ENCODE measurements at regions not wholly inside any gene's neighbourhood (a gene's known extent, or its start where the extent isn't known, plus 50 kb on each side); places are given as distances from the start of the nearest gene placed in this dataset.
"Not testable (repeated sequence)": the region's sequence is repeated elsewhere in the genome, so short reads cannot be mapped to it uniquely, and the experiment has no call there.

DNA sequence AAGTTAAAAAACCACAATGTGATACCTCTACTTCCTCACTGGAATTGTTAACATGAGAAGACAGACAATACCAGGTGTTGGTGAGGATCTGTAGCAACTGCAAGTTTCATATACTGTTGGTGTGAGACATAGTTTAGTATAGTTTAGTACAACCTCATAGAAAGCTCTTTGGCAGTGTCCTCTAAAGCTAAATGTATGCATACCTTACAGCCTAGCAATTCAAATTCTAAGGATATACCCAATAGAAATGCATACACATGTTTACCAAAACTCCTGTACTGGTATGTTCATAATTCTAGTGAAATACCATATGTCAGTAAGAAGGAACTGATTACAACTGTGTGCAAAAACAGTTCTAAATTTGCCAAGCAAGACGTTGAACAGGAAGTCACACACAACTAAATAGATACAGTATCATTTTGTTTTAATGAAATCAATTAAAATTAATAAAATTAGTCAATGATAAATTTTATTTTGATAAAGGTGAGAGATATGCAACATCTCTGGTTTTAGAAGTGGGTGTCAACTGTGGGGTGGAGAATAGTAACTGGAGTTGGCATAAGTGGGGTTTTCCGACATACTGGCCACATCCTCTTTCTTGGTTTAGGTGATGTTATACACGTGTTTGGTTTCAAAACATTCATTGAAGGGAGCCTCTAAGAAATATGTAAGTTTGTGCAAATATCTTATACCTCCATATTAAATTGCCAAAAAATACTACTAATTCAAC, 450.7 kb downstream of the PTPRC start:
- no peak for DNase-seq
- H4K91ac ChIP-seq (ENCODE audit: low read length): no peak overlapping the region
- H3K4me3 ChIP-seq (ENCODE audit: insufficient read depth in 1 of 2, low read depth in 1 of 2, low read length in 2 of 2): no peak overlapping the region
- WGBS: 100% methylated on average over 1 of the region's 3 CpGs
- H3K9ac ChIP-seq (ENCODE audit: low read length): no peak overlapping the region
- H2BK5ac ChIP-seq (ENCODE audit: low read depth, low read length, poor library complexity, severe bottlenecking): no peak overlapping the region
- H3K36me3 ChIP-seq (ENCODE audit: control insufficient read depth in 1 of 2, insufficient read depth in 2 of 2, low read depth in 1 of 2, low read length in 2 of 2): no peaks in the 10 kb centered on the region
- H3K27me3 ChIP-seq (ENCODE audit: control insufficient read depth in 1 of 2, insufficient read depth in 1 of 2, low read length in 2 of 2): no peaks in the 10 kb centered on the region
- no peak overlapping the region for H4K8ac ChIP-seq (ENCODE audit: low read length)
- no peak overlapping the region for H2BK15ac ChIP-seq (ENCODE audit: low read depth, poor library complexity, severe bottlenecking)
- no peaks in the 10 kb centered on the region for H3K9me3 ChIP-seq (ENCODE audit: control insufficient read depth, low read length)
- H3K4me1 ChIP-seq (ENCODE audit: control insufficient read depth, insufficient read depth, low read depth, low read length): no peaks in the 10 kb centered on the region
- H3K14ac ChIP-seq (ENCODE audit: low read length in 2 of 2): no peak overlapping the region
- no peak overlapping the region for H2AK5ac ChIP-seq (ENCODE audit: low read length, severe bottlenecking)
- H2BK12ac ChIP-seq (ENCODE audit: low read length in 2 of 2): no peak overlapping the region
- no peaks in the 10 kb centered on the region for H3K79me1 ChIP-seq (replicated peaks; ENCODE audit: low read length, poor library complexity, severe bottlenecking)
- H3K27ac ChIP-seq (ENCODE audit: low read length, poor library complexity, severe bottlenecking): no peak overlapping the region
- no peak overlapping the region for H3K4ac ChIP-seq (ENCODE audit: low read depth in 1 of 2, low read length in 2 of 2)
- H3K4me2 ChIP-seq (ENCODE audit: low read length, poor library complexity, severe bottlenecking): no peak overlapping the region
- H3K18ac ChIP-seq (ENCODE audit: low read depth in 1 of 2, low read length in 2 of 2): no peak overlapping the region
- H3K23ac ChIP-seq (ENCODE audit: low read length in 2 of 2): no peak overlapping the region
- H2BK120ac ChIP-seq (ENCODE audit: low read depth, low read length): no peak overlapping the region
- H2AFZ ChIP-seq (ENCODE audit: low read depth, low read length): no peak overlapping the region

DNA sequence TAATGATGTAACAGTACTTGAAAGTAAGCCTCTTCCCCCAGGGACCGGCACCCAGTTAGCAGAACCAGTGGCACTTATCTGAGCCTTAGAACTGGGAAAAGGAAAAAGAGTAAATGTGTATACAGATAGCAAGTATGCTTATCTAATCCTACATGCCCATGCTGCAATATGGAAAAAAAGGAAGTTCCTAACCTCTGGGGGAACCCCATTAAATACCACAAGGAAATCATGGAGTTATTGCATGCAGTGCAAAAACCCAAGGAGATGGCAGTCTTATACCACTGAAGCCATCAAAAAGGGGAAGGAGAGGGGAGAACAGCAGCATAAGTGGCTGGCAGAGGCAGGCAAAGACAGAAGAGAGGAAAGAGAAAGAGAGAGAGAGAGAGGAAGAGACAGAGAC, 456.8 kb downstream of the PTPRC start:
- H4K91ac ChIP-seq (ENCODE audit: low read length); H2BK5ac ChIP-seq (ENCODE audit: low read depth, low read length, poor library complexity, severe bottlenecking); H2AK5ac ChIP-seq (ENCODE audit: low read length, severe bottlenecking); H2AFZ ChIP-seq (ENCODE audit: low read depth, low read length); H3K4me1 ChIP-seq (ENCODE audit: control insufficient read depth, insufficient read depth, low read depth, low read length); H3K4ac ChIP-seq (ENCODE audit: low read depth in 1 of 2, low read length in 2 of 2); H3K27ac ChIP-seq (ENCODE audit: low read length, poor library complexity, severe bottlenecking); H3K4me3 ChIP-seq (ENCODE audit: insufficient read depth in 1 of 2, low read depth in 1 of 2, low read length in 2 of 2); H3K79me1 ChIP-seq (replicated peaks; ENCODE audit: low read length, poor library complexity, severe bottlenecking); H2BK120ac ChIP-seq (ENCODE audit: low read depth, low read length); H2BK12ac ChIP-seq (ENCODE audit: low read length in 2 of 2); H2BK15ac ChIP-seq (ENCODE audit: low read depth, poor library complexity, severe bottlenecking); H3K9ac ChIP-seq (ENCODE audit: low read length); H3K36me3 ChIP-seq (ENCODE audit: control insufficient read depth in 1 of 2, insufficient read depth in 2 of 2, low read depth in 1 of 2, low read length in 2 of 2); H3K4me2 ChIP-seq (ENCODE audit: low read length, poor library complexity, severe bottlenecking); H3K18ac ChIP-seq (ENCODE audit: low read depth in 1 of 2, low read length in 2 of 2); H3K23ac ChIP-seq (ENCODE audit: low read length in 2 of 2); H4K8ac ChIP-seq (ENCODE audit: low read length); H3K14ac ChIP-seq (ENCODE audit: low read length in 2 of 2); DNase-seq; H3K27me3 ChIP-seq (ENCODE audit: control insufficient read depth in 1 of 2, insufficient read depth in 1 of 2, low read length in 2 of 2); H3K9me3 ChIP-seq (ENCODE audit: control insufficient read depth, low read length): not testable (repeated sequence)
- no CpG with 5 or more reads among the region's 1 CpG for WGBS

DNA sequence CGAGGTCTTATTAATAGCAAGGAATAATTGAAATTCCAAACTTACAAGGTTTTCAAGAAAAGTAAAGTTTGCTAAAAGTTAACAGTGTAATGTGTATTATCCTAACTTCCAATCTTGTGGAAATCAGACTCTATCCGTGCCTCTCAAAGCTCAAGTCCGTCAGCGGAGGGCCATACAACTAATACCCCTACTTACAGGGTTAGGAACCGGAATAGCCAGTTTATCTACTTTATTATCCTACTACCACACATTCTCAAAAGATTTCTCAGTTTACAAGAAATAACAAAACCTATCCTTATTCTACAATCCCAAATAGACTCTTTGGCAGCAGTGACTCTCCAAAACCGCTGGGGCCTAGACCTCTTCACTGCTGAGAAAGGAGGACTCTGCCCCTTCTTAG, 457.8 kb downstream of the PTPRC start:
- Histone ChIP-seq H3K4me1 (ENCODE audit: control insufficient read depth, insufficient read depth, low read depth, low read length) (no peaks in the 10 kb centered on the region), H3K14ac (ENCODE audit: low read length in 2 of 2) (no peak overlapping the region), H3K27me3 (ENCODE audit: control insufficient read depth in 1 of 2, insufficient read depth in 1 of 2, low read length in 2 of 2) (no peaks in the 10 kb centered on the region), H3K4ac (ENCODE audit: low read depth in 1 of 2, low read length in 2 of 2) (no peak overlapping the region), H2BK15ac (ENCODE audit: low read depth, poor library complexity, severe bottlenecking) (no peak overlapping the region), H2BK120ac (ENCODE audit: low read depth, low read length) (no peak overlapping the region), H2AK5ac (ENCODE audit: low read length, severe bottlenecking) (no peak overlapping the region), H3K79me1 (replicated peaks; ENCODE audit: low read length, poor library complexity, severe bottlenecking) (no peaks in the 10 kb centered on the region), H4K91ac (ENCODE audit: low read length) (no peak overlapping the region), H3K36me3 (ENCODE audit: control insufficient read depth in 1 of 2, insufficient read depth in 2 of 2, low read depth in 1 of 2, low read length in 2 of 2) (no peaks in the 10 kb centered on the region), H3K9ac (ENCODE audit: low read length) (no peak overlapping the region), H2AFZ (ENCODE audit: low read depth, low read length) (no peak overlapping the region), H3K18ac (ENCODE audit: low read depth in 1 of 2, low read length in 2 of 2) (no peak overlapping the region), H2BK12ac (ENCODE audit: low read length in 2 of 2) (no peak overlapping the region), H3K23ac (ENCODE audit: low read length in 2 of 2) (no peak overlapping the region), H3K27ac (ENCODE audit: low read length, poor library complexity, severe bottlenecking) (no peak overlapping the region), H4K8ac (ENCODE audit: low read length) (no peak overlapping the region), H2BK5ac (ENCODE audit: low read depth, low read length, poor library complexity, severe bottlenecking) (no peak overlapping the region), H3K4me2 (ENCODE audit: low read length, poor library complexity, severe bottlenecking) (no peak overlapping the region), H3K4me3 (ENCODE audit: insufficient read depth in 1 of 2, low read depth in 1 of 2, low read length in 2 of 2) (no peak overlapping the region), H3K9me3 (ENCODE audit: control insufficient read depth, low read length) (peaks cover 5% of the 10 kb centered on the region)
- WGBS: 99% methylated on average over 5 of the region's 6 CpGs
- no peak for DNase-seq

DNA sequence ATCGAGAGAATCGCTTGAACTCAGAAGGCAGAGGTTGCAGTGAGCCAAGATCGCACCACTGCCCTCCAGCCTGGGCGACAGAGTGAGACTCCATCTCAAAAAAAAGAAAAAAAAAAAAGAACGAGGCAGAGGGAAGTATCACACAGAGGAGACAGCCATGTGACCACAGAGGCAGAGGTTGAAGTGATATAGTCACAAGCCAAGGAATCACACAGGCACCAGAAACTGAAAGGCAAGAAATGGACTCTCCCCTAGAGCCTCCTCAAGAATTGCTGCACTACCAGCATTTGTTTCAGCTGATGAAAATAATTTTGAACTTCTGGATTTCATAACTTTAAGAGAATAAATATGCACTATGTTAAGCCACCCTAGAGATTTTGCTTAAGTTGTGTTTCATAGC, 459.6 kb downstream of the PTPRC start:
- no peaks in the 10 kb centered on the region for H3K27me3 ChIP-seq (ENCODE audit: control insufficient read depth in 1 of 2, insufficient read depth in 1 of 2, low read length in 2 of 2)
- H3K9ac ChIP-seq (ENCODE audit: low read length): no peak overlapping the region
- H2BK5ac ChIP-seq (ENCODE audit: low read depth, low read length, poor library complexity, severe bottlenecking): no peak overlapping the region
- no peak overlapping the region for H2BK12ac ChIP-seq (ENCODE audit: low read length in 2 of 2)
- no peak overlapping the region for H2BK120ac ChIP-seq (ENCODE audit: low read depth, low read length)
- 93% methylated on average over 5 of the region's 5 CpGs for WGBS
- no peaks in the 10 kb centered on the region for H3K36me3 ChIP-seq (ENCODE audit: control insufficient read depth in 1 of 2, insufficient read depth in 2 of 2, low read depth in 1 of 2, low read length in 2 of 2)
- no peak overlapping the region for H4K8ac ChIP-seq (ENCODE audit: low read length)
- no peak overlapping the region for H3K4me3 ChIP-seq (ENCODE audit: insufficient read depth in 1 of 2, low read depth in 1 of 2, low read length in 2 of 2)
- H2AK5ac ChIP-seq (ENCODE audit: low read length, severe bottlenecking): no peak overlapping the region
- no peak overlapping the region for H3K23ac ChIP-seq (ENCODE audit: low read length in 2 of 2)
- no peak overlapping the region for H3K18ac ChIP-seq (ENCODE audit: low read depth in 1 of 2, low read length in 2 of 2)
- DNase-seq: no peak
- H2BK15ac ChIP-seq (ENCODE audit: low read depth, poor library complexity, severe bottlenecking): no peak overlapping the region
- no peaks in the 10 kb centered on the region for H3K4me1 ChIP-seq (ENCODE audit: control insufficient read depth, insufficient read depth, low read depth, low read length)
- no peak overlapping the region for H2AFZ ChIP-seq (ENCODE audit: low read depth, low read length)
- no peak overlapping the region for H3K14ac ChIP-seq (ENCODE audit: low read length in 2 of 2)
- H3K4me2 ChIP-seq (ENCODE audit: low read length, poor library complexity, severe bottlenecking): no peak overlapping the region
- H3K9me3 ChIP-seq (ENCODE audit: control insufficient read depth, low read length): peaks cover 5% of the 10 kb centered on the region
- H3K27ac ChIP-seq (ENCODE audit: low read length, poor library complexity, severe bottlenecking): no peak overlapping the region
- no peak overlapping the region for H3K4ac ChIP-seq (ENCODE audit: low read depth in 1 of 2, low read length in 2 of 2)
- H3K79me1 ChIP-seq (replicated peaks; ENCODE audit: low read length, poor library complexity, severe bottlenecking): no peaks in the 10 kb centered on the region
- no peak overlapping the region for H4K91ac ChIP-seq (ENCODE audit: low read length)

Measured in mesenchymal stem cell (in vitro differentiated cells and primary cell).